ENCODE measurements at regions not wholly inside any gene's neighbourhood (a gene's known extent, or its start where the extent isn't known, plus 50 kb on each side); places are given as distances from the start of the nearest gene placed in this dataset.

DNA sequence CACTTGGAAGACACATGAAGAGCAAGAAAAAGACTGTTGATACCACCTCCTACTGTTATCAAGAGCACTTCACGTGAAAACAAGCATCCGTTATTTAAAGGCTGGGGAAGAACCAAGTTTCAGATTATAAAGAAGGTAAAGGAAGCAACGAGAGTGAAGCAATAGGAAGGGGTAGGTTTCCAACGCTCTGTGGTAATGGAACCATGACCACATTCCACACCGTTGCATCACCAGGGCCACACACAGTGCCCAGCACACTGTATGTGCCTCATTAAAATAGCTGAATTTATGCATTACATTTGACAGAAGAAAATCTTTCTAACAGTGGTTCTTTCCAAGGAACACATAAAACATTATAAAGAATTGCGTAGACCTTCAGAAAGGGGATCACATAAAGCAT, 435.8 kb downstream of the MRPL39 start:
- TF ChIP-seq, protein P1, sequence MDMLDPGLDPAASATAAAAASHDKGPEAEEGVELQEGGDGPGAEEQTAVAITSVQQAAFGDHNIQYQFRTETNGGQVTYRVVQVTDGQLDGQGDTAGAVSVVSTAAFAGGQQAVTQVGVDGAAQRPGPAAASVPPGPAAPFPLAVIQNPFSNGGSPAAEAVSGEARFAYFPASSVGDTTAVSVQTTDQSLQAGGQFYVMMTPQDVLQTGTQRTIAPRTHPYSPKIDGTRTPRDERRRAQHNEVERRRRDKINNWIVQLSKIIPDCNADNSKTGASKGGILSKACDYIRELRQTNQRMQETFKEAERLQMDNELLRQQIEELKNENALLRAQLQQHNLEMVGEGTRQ (IDR thresholded peaks at IDR 0.05; ENCODE audit: low read depth, low read length), result no peak
- TF ChIP-seq CEBPB (IDR thresholded peaks at IDR 0.05; ENCODE audit: low read depth, low read length), result peak; percentile 69; the same call in 1 of the 2 replicates
- H4K20me1 ChIP-seq (ENCODE audit: insufficient read depth, low read length), result no peaks in the 10 kb centered on the region
- no peak overlapping the region for H3K18ac ChIP-seq (ENCODE audit: low read depth, low read length)
- no peaks in the 10 kb centered on the region for H3K36me3 ChIP-seq (ENCODE audit: control insufficient read depth, insufficient read depth, low read length)
- no CpG with 5 or more reads among the region's 6 CpGs for WGBS, 2 experiments (ENCODE audit: extremely low coverage in 2 of 2, insufficient read length in 1 of 2)
- DNase-seq, result peak; percentile 15
- H2BK15ac ChIP-seq (ENCODE audit: low read depth, low read length), result no peak overlapping the region
- peaks cover 5% of the 10 kb centered on the region for H3K9me3 ChIP-seq (ENCODE audit: control insufficient read depth, insufficient read depth, low read length)
- H3K4me1 ChIP-seq (ENCODE audit: control insufficient read depth, insufficient read depth, low read length), result no peaks in the 10 kb centered on the region
- CTCF ChIA-PET, result interaction anchor here (0.7 kb wide), 1 partner anchor 11 kb away, joined by 4 read pairs; no protein-coding TSS in a partner anchor
- dilution Hi-C loops (cut with HindIII; ENCODE audit: low sequenced_read_pairs, unreplicated experiment) (no loop called here), intact Hi-C loops (cut with micrococcal nuclease) (no loop called here), in situ Hi-C loops (cut with MboI; ENCODE audit: low sequenced_read_pairs) (no loop called here)
- H3K79me1 ChIP-seq (ENCODE audit: low read depth in 1 of 2, low read length in 2 of 2), result no peaks in the 10 kb centered on the region
- H3K4me2 ChIP-seq (ENCODE audit: low read depth, low read length), result no peak overlapping the region
- no peaks in the 10 kb centered on the region for H3K9me1 ChIP-seq (ENCODE audit: insufficient read depth, low read length)
- BruUV-seq (replicated peaks), result no TSS peak
- no peak overlapping the region for H2AK9ac ChIP-seq (replicated peaks; ENCODE audit: low read depth, low read length, poor library complexity)
- H3K23ac ChIP-seq (ENCODE audit: low read depth, low read length), result no peak overlapping the region
- H4K91ac ChIP-seq (ENCODE audit: insufficient read depth, low read depth, low read length), result no peak overlapping the region
- no peak overlapping the region for H2AK5ac ChIP-seq (ENCODE audit: low read depth, low read length)
- H3K27me3 ChIP-seq (ENCODE audit: control insufficient read depth, insufficient read depth, low read length), result no peaks in the 10 kb centered on the region
- H3K9ac ChIP-seq (ENCODE audit: low read depth, low read length), result no peak overlapping the region
- H3K4me3 ChIP-seq (ENCODE audit: insufficient read depth, low read depth, low read length), result no peak overlapping the region
- H4K5ac ChIP-seq (ENCODE audit: low read depth, low read length), result no peak overlapping the region
- ATAC-seq (ENCODE audit: low read depth), result no peak
- H3K14ac ChIP-seq (replicated peaks; ENCODE audit: low read depth, low read length), result no peak overlapping the region
- no peak overlapping the region for H4K8ac ChIP-seq (ENCODE audit: low read depth in 2 of 2, low read length in 2 of 2)
- H2BK5ac ChIP-seq (ENCODE audit: low read depth, low read length, poor library complexity, severe bottlenecking), result no peak overlapping the region
- no peak overlapping the region for H3K4ac ChIP-seq (ENCODE audit: low read depth, low read length)
- H3K27ac ChIP-seq (ENCODE audit: insufficient read depth, low read length), result no peak overlapping the region
- H2AFZ ChIP-seq (replicated peaks; ENCODE audit: low read length, poor library complexity), result no peak overlapping the region
- H2BK120ac ChIP-seq (ENCODE audit: low read depth, low read length), result no peak overlapping the region
- H2BK20ac ChIP-seq (ENCODE audit: low read depth, low read length), result no peak overlapping the region
- no peak overlapping the region for H3K56ac ChIP-seq (ENCODE audit: extremely low read depth, insufficient read depth, low read length)
- POLR2A ChIA-PET (ENCODE audit: unreplicated experiment), result no interaction called here

Measured in IMR-90 (cell line).